K562 (cell line): ENCODE measurements at regions not wholly inside any gene's neighbourhood (a gene's known extent, or its start where the extent isn't known, plus 50 kb on each side); places are given as distances from the start of the nearest gene placed in this dataset.
"Not testable (repeated sequence)": the region's sequence is repeated elsewhere in the genome, so short reads cannot be mapped to it uniquely, and the experiment has no call there.

Experiments used
- COPS2 ChIP-seq: fragments of 450-650 bp; conservative IDR thresholded peaks from 2 replicates; pipeline ENCODE4 v1.6.1; 2016; ENCODE audit warnings: mild to moderate bottlenecking, moderate library complexity
- EZH2 ChIP-seq: IDR thresholded peaks from 2 replicates; pipeline ENCODE4 v1.6.1; 2012; ENCODE audit warnings: low read depth, mild to moderate bottlenecking, inconsistent platforms, low read length, borderline replicate concordance
- MEF2A ChIP-seq: IDR thresholded peaks from 2 replicates; pipeline ENCODE4 v1.6.1; 2011; ENCODE audit warnings: low read depth, mild to moderate bottlenecking, low read length, moderate library complexity; ENCODE audit not compliant: control insufficient read depth
- POLR2A ChIP-seq: fragments of 450-650 bp; conservative IDR thresholded peaks from 2 replicates; pipeline ENCODE4 v1.6.1; 2016
- POLR2AphosphoS5 ChIP-seq: IDR thresholded peaks from 2 replicates; pipeline ENCODE4 v1.6.1; 2011; ENCODE audit warnings: mild to moderate bottlenecking, low read depth, low read length, moderate library complexity; ENCODE audit not compliant: control insufficient read depth, insufficient read depth
- SP1 ChIP-seq: sonication (generic); formaldehyde crosslinking; IDR thresholded peaks from 2 replicates; pipeline ENCODE4 v1.8.1; 2022; ENCODE audit warnings: mild to moderate bottlenecking, missing genetic modification reagents
- ZMIZ1 ChIP-seq, 2 experiments: fragments of 150-350 bp in 1 of 2; IDR thresholded peaks; 2 replicates each; pipeline ENCODE4 v1.6.1; 2012 to 2016; ENCODE audit warnings: low read depth in 2 of 2, low read length in 2 of 2, mild to moderate bottlenecking in 1 of 2, moderate library complexity in 1 of 2
- ZNF232 ChIP-seq: sonication (generic); formaldehyde crosslinking; IDR thresholded peaks from 2 replicates; pipeline ENCODE4 v1.8.0; 2022; ENCODE audit warnings: mild to moderate bottlenecking, missing genetic modification reagents
- TF ChIP-seq, protein P1 (sequence below): sonication (generic); formaldehyde crosslinking; IDR thresholded peaks from 2 replicates; pipeline ENCODE4 v1.8.1; 2023; ENCODE audit warnings: mild to moderate bottlenecking, missing genetic modification reagents
- TF ChIP-seq, protein P2 (sequence below): sonication (generic); formaldehyde crosslinking; IDR thresholded peaks from 2 replicates; pipeline ENCODE4 v1.8.1; 2023; ENCODE audit warnings: mild to moderate bottlenecking, missing genetic modification reagents

GRCh38 chr15:32315079-32315939 is 87.8 kb downstream of the GOLGA8K start:
- not testable (repeated sequence) for TF ChIP-seq POLR2A; ZNF232; SP1 (CRISPR knock-in tag); EZH2; MEF2A; COPS2; POLR2AphosphoS5; ZMIZ1 (IDR thresholded peaks at IDR 0.05; ENCODE audit: low read depth in 2 of 2, low read length in 2 of 2)
- TF ChIP-seq, protein P1, sequence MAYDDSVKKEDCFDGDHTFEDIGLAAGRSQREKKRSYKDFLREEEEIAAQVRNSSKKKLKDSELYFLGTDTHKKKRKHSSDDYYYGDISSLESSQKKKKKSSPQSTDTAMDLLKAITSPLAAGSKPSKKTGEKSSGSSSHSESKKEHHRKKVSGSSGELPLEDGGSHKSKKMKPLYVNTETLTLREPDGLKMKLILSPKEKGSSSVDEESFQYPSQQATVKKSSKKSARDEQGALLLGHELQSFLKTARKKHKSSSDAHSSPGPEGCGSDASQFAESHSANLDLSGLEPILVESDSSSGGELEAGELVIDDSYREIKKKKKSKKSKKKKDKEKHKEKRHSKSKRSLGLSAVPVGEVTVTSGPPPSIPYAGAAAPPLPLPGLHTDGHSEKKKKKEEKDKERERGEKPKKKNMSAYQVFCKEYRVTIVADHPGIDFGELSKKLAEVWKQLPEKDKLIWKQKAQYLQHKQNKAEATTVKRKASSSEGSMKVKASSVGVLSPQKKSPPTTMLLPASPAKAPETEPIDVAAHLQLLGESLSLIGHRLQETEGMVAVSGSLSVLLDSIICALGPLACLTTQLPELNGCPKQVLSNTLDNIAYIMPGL (CRISPR knock-in tag), result not testable (repeated sequence)
- TF ChIP-seq, protein P2, sequence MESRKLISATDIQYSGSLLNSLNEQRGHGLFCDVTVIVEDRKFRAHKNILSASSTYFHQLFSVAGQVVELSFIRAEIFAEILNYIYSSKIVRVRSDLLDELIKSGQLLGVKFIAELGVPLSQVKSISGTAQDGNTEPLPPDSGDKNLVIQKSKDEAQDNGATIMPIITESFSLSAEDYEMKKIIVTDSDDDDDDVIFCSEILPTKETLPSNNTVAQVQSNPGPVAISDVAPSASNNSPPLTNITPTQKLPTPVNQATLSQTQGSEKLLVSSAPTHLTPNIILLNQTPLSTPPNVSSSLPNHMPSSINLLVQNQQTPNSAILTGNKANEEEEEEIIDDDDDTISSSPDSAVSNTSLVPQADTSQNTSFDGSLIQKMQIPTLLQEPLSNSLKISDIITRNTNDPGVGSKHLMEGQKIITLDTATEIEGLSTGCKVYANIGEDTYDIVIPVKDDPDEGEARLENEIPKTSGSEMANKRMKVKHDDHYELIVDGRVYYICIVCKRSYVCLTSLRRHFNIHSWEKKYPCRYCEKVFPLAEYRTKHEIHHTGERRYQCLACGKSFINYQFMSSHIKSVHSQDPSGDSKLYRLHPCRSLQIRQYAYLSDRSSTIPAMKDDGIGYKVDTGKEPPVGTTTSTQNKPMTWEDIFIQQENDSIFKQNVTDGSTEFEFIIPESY (CRISPR knock-in tag), result not testable (repeated sequence)
